HEK293T (cell line): ENCODE measurements at regions not wholly inside any gene's neighbourhood (a gene's known extent, or its start where the extent isn't known, plus 50 kb on each side); places are given as distances from the start of the nearest gene placed in this dataset.

Experiments used
- CTCF ChIA-PET: fragments of 350-600 bp; formaldehyde crosslinking; extraction: SDS; loops from one replicate; lab custom pipeline; 2021; ENCODE audit warnings: antibody characterized with exemption, inconsistent platforms; lab: Yijun Ruan, JAX
- POLR2A ChIA-PET: fragments of 350-600 bp; formaldehyde crosslinking; extraction: SDS; loops from one replicate; lab custom pipeline; 2020; ENCODE audit warnings: antibody characterized with exemption, inconsistent platforms; lab: Yijun Ruan, JAX
- DNase-seq: peaks from one replicate; pipeline ENCODE4 v3.0.0; 2012; ENCODE audit warnings: mixed read lengths; ENCODE audit errors: extremely low spot score
- CTBP1 ChIP-seq: fragments of 450-650 bp; IDR thresholded peaks from 2 replicates; pipeline ENCODE4 v1.6.1; 2016; ENCODE audit warnings: borderline replicate concordance
- ELF4 ChIP-seq: fragments of 450-650 bp; IDR thresholded peaks from 2 replicates; pipeline ENCODE4 v1.6.1; 2017; ENCODE audit warnings: antibody characterized with exemption
- FOXA1 ChIP-seq: fragments of 450-650 bp; IDR thresholded peaks from 2 replicates; pipeline ENCODE4 v1.6.1; 2016; ENCODE audit warnings: mild to moderate bottlenecking
- FOXM1 ChIP-seq: fragments of 450-650 bp; IDR thresholded peaks from 2 replicates; pipeline ENCODE4 v1.6.1; 2017; ENCODE audit warnings: mild to moderate bottlenecking, borderline replicate concordance
- L3MBTL2 ChIP-seq: fragments of 450-650 bp; conservative IDR thresholded peaks from 2 replicates; pipeline ENCODE4 v1.6.1; 2016; ENCODE audit warnings: mild to moderate bottlenecking
- NFRKB ChIP-seq: fragments of 450-650 bp; IDR thresholded peaks from 2 replicates; pipeline ENCODE4 v1.6.1; 2016; ENCODE audit warnings: mild to moderate bottlenecking, moderate library complexity
- PKNOX1 ChIP-seq: fragments of 450-650 bp; IDR thresholded peaks from 2 replicates; pipeline ENCODE4 v1.6.1; 2016
- SP1 ChIP-seq: fragments of 450-650 bp; IDR thresholded peaks from 2 replicates; pipeline ENCODE4 v1.6.1; 2017
- ZNF384 ChIP-seq: fragments of 450-650 bp; IDR thresholded peaks from 2 replicates; pipeline ENCODE4 v1.6.1; 2016

- ChIA-PET POLR2A (no interaction called here), CTCF (interaction anchor here (0.6 to 1.4 kb wide), 3 partner anchors 45 to 133 kb away, joined by 3 to 6 read pairs (median 4); no protein-coding TSS in a partner anchor)
- no peak for DNase-seq
These were observed 51.9 kb upstream of the RNF38 start for GRCh38 chr9:36451949-36452348.

GRCh38 chr9:36450110-36450732 lies 50.2 kb upstream of the RNF38 start:
- ChIA-PET CTCF (interaction anchor here (1.0 to 1.7 kb wide), 3 partner anchors 31 to 43 kb away, joined by 3 to 13 read pairs (median 4); no protein-coding TSS in a partner anchor), POLR2A (interaction anchor here (0.8 kb wide), 1 partner anchor 43 kb away, joined by 3 read pairs; no protein-coding TSS in a partner anchor)
- TF ChIP-seq PKNOX1 (no peak), ZNF384 (peak; percentile 55; the same call in 1 of the 2 replicates)
- DNase-seq, result peak; percentile 48

More at GRCh38 chr9:36451949-36452348, 51.9 kb upstream of the RNF38 start:
- no peak for TF ChIP-seq L3MBTL2
- no peak for TF ChIP-seq SP1
- no peak for TF ChIP-seq FOXA1
- TF ChIP-seq FOXM1, result no peak
- no peak for TF ChIP-seq NFRKB
- no peak for TF ChIP-seq ZNF384
- no peak for TF ChIP-seq CTBP1
- TF ChIP-seq ELF4, result no peak
